ENCODE measurements at regions not wholly inside any gene's neighbourhood (a gene's known extent, or its start where the extent isn't known, plus 50 kb on each side); places are given as distances from the start of the nearest gene placed in this dataset.

GRCh38 chr2:207289295-207290018, 123.7 kb upstream of the KLF7 start:
- no peak for DNase-seq (ENCODE audit: low spot score)

GRCh38 chr2:207290833-207291624, 125.3 kb upstream of the KLF7 start:
- no peak for DNase-seq (ENCODE audit: low spot score)

GRCh38 chr2:207291625-207292252, 126.0 kb upstream of the KLF7 start:
- no peak for DNase-seq (ENCODE audit: low spot score)

- DNase-seq (ENCODE audit: low spot score) = no peak
These were observed 130.7 kb upstream of the KLF7 start for GRCh38 chr2:207296265-207296948.

GRCh38 chr2:207300817-207301216, 135.1 kb upstream of the KLF7 start:
- DNase-seq (ENCODE audit: low spot score) = no peak

- no peak for DNase-seq (ENCODE audit: low spot score)
These were observed 139.0 kb upstream of the KLF7 start for GRCh38 chr2:207304761-207305160.

GRCh38 chr2:207308519-207309224, 142.9 kb upstream of the KLF7 start:
- no peak for DNase-seq (ENCODE audit: low spot score)

GRCh38 chr2:207311316-207312005, 145.7 kb upstream of the KLF7 start:
- no peak for DNase-seq (ENCODE audit: low spot score)

GRCh38 chr2:207312006-207312356, 146.2 kb upstream of the KLF7 start:
- no peak for DNase-seq (ENCODE audit: low spot score)

GRCh38 chr2:207313947-207314346, 148.2 kb upstream of the KLF7 start:
- DNase-seq (ENCODE audit: low spot score) = no peak

- DNase-seq (ENCODE audit: low spot score) = no peak
These were observed 149.4 kb upstream of the KLF7 start for GRCh38 chr2:207315131-207315530.

- DNase-seq (ENCODE audit: low spot score) = no peak
These were observed 150.7 kb upstream of the KLF7 start for GRCh38 chr2:207316484-207316883.

- DNase-seq (ENCODE audit: low spot score) = no peak
These were observed 151.2 kb upstream of the KLF7 start for GRCh38 chr2:207316906-207317305.

GRCh38 chr2:207317378-207317984, 151.7 kb upstream of the KLF7 start:
- no peak for DNase-seq (ENCODE audit: low spot score)

- no peak for DNase-seq (ENCODE audit: low spot score)
These were observed 152.5 kb upstream of the KLF7 start for GRCh38 chr2:207318181-207318628.

- no peak for DNase-seq (ENCODE audit: low spot score)
These were observed 153.6 kb upstream of the KLF7 start for GRCh38 chr2:207319316-207319715.

- no peak for DNase-seq (ENCODE audit: low spot score)
These were observed 154.8 kb upstream of the KLF7 start for GRCh38 chr2:207320381-207321159.

GRCh38 chr2:207321514-207321913, 155.8 kb upstream of the KLF7 start:
- DNase-seq (ENCODE audit: low spot score) = no peak

GRCh38 chr2:207324001-207324400, 158.3 kb upstream of the KLF7 start:
- no peak for DNase-seq (ENCODE audit: low spot score)

GRCh38 chr2:207327513-207327912, 161.8 kb upstream of the KLF7 start:
- no peak for DNase-seq (ENCODE audit: low spot score)

All from ureter (tissue), 1 donor.